Glomerular visceral epithelial cell (primary cell): ENCODE measurements at regions not wholly inside any gene's neighbourhood (a gene's known extent, or its start where the extent isn't known, plus 50 kb on each side); places are given as distances from the start of the nearest gene placed in this dataset.
"Not testable (repeated sequence)": the region's sequence is repeated elsewhere in the genome, so short reads cannot be mapped to it uniquely, and the experiment has no call there.

Experiments
- DNase-seq: peaks from one replicate; pipeline ENCODE4 v3.0.0-alpha.2; 2016; ENCODE audit errors: extremely low spot score

GRCh38 chr4:123158576-123158975 lies 236.2 kb upstream of the NUDT6 start:
- DNase-seq = no peak

- no peak for DNase-seq
These were observed 237.1 kb upstream of the NUDT6 start for GRCh38 chr4:123159479-123159878.

- DNase-seq = no peak
These were observed 233.7 kb upstream of the SPRY1 start for GRCh38 chr4:123162859-123163258.

- no peak for DNase-seq
These were observed 233.1 kb upstream of the SPRY1 start for GRCh38 chr4:123163501-123163900.

GRCh38 chr4:123166023-123166422 lies 230.6 kb upstream of the SPRY1 start:
- no peak for DNase-seq

- no peak for DNase-seq
These were observed 228.7 kb upstream of the SPRY1 start for GRCh38 chr4:123167931-123168330.

GRCh38 chr4:123168812-123169211 lies 227.8 kb upstream of the SPRY1 start:
- peak; percentile 19 for DNase-seq

- no peak for DNase-seq
These were observed 225.8 kb upstream of the SPRY1 start for GRCh38 chr4:123170843-123171242.

- DNase-seq = no peak
These were observed 220.0 kb upstream of the SPRY1 start for GRCh38 chr4:123176605-123177004.

- no peak for DNase-seq
These were observed 214.3 kb upstream of the SPRY1 start for GRCh38 chr4:123182289-123182688.

GRCh38 chr4:123183308-123183707 lies 213.3 kb upstream of the SPRY1 start:
- DNase-seq = no peak

GRCh38 chr4:123183754-123184153 lies 212.8 kb upstream of the SPRY1 start:
- not testable (repeated sequence) for DNase-seq

GRCh38 chr4:123186731-123187130 lies 209.9 kb upstream of the SPRY1 start:
- no peak for DNase-seq

GRCh38 chr4:123190176-123190575 lies 206.4 kb upstream of the SPRY1 start:
- no peak for DNase-seq

- DNase-seq = no peak
These were observed 204.9 kb upstream of the SPRY1 start for GRCh38 chr4:123191728-123192127.

- DNase-seq = no peak
These were observed 202.7 kb upstream of the SPRY1 start for GRCh38 chr4:123193802-123194367.

- no peak for DNase-seq
These were observed 197.9 kb upstream of the SPRY1 start for GRCh38 chr4:123198706-123199105.

- no peak for DNase-seq
These were observed 196.3 kb upstream of the SPRY1 start for GRCh38 chr4:123200051-123200940.

- DNase-seq = no peak
These were observed 191.9 kb upstream of the SPRY1 start for GRCh38 chr4:123204737-123205136.

GRCh38 chr4:123206016-123206415 lies 190.6 kb upstream of the SPRY1 start:
- DNase-seq = no peak

- no peak for DNase-seq
These were observed 187.2 kb upstream of the SPRY1 start for GRCh38 chr4:123209436-123209835.

GRCh38 chr4:123215536-123215935 lies 181.1 kb upstream of the SPRY1 start:
- no peak for DNase-seq

GRCh38 chr4:123216543-123216942 lies 180.1 kb upstream of the SPRY1 start:
- no peak for DNase-seq
